Cardiac muscle cell (in vitro differentiated cells and primary cell): ENCODE measurements at regions not wholly inside any gene's neighbourhood (a gene's known extent, or its start where the extent isn't known, plus 50 kb on each side); places are given as distances from the start of the nearest gene placed in this dataset.

Experiments
- DNase-seq, 2 donors: peaks; one replicate each; pipeline versions ENCODE4 v3.0.0 to v3.0.0-alpha.2; 2010 to 2017; ENCODE audit warnings: low read depth in 1 of 2, low spot score in 1 of 2
- H3K27ac ChIP-seq: fragments of 200-600 bp; sonication (generic); 2 replicates; pipeline ENCODE4 v1.5.1; 2016
- H3K27me3 ChIP-seq: fragments of 200-600 bp; sonication (generic); 2 replicates; pipeline ENCODE4 v1.6.0; 2016; ENCODE audit warnings: control low read depth
- H3K36me3 ChIP-seq: fragments of 200-600 bp; sonication (generic); 2 replicates; pipeline ENCODE4 v1.5.1; 2016; ENCODE audit warnings: control low read depth
- H3K4me1 ChIP-seq: fragments of 200-600 bp; sonication (generic); 2 replicates; pipeline ENCODE4 v1.8.1; 2017; ENCODE audit warnings: low read depth, mild to moderate bottlenecking, mixed run types
- H3K4me3 ChIP-seq: fragments of 200-600 bp; sonication (generic); 2 replicates; pipeline ENCODE4 v1.5.1; 2016; ENCODE audit warnings: mild to moderate bottlenecking
- H3K9me3 ChIP-seq: fragments of 200-600 bp; sonication (generic); 2 replicates; pipeline ENCODE4 v1.5.1; 2017; ENCODE audit warnings: low read depth, mild to moderate bottlenecking, control low read depth
- TF ChIP-seq, protein P1 (sequence below): IDR thresholded peaks from 2 replicates; pipeline ENCODE4 v1.5.1; 2012; ENCODE audit warnings: low read depth, mild to moderate bottlenecking, low read length

DNA sequence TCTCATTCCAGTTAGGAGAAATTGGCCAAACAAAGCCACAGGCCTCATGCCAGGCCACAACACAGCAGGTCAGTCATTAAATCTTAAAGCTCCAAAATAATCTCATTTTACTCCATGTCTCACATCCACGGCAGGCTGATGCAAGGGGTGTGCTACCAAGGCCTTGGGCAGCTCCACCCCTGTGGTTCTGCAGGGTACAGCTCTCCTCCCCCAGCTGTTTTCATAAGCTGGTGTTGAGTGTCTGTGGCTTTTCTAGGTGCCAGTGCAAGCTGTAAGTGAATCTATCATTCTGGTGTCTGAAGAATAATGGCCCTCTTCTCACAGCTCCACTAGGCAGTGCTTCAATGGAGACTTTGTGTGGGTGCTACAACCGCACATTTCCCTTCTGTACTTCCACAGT is 949.2 kb downstream of the TECRL start:
- Histone ChIP-seq H3K4me3 (no peak overlapping the region), H3K9me3 (no peaks in the 10 kb centered on the region), H3K27ac (no peak overlapping the region), H3K36me3 (no peaks in the 10 kb centered on the region), H3K4me1 (no peaks in the 10 kb centered on the region), H3K27me3 (no peaks in the 10 kb centered on the region)
- DNase-seq, result no peak
- TF ChIP-seq, protein P1, sequence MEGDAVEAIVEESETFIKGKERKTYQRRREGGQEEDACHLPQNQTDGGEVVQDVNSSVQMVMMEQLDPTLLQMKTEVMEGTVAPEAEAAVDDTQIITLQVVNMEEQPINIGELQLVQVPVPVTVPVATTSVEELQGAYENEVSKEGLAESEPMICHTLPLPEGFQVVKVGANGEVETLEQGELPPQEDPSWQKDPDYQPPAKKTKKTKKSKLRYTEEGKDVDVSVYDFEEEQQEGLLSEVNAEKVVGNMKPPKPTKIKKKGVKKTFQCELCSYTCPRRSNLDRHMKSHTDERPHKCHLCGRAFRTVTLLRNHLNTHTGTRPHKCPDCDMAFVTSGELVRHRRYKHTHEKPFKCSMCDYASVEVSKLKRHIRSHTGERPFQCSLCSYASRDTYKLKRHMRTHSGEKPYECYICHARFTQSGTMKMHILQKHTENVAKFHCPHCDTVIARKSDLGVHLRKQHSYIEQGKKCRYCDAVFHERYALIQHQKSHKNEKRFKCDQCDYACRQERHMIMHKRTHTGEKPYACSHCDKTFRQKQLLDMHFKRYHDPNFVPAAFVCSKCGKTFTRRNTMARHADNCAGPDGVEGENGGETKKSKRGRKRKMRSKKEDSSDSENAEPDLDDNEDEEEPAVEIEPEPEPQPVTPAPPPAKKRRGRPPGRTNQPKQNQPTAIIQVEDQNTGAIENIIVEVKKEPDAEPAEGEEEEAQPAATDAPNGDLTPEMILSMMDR, result no peak

DNA sequence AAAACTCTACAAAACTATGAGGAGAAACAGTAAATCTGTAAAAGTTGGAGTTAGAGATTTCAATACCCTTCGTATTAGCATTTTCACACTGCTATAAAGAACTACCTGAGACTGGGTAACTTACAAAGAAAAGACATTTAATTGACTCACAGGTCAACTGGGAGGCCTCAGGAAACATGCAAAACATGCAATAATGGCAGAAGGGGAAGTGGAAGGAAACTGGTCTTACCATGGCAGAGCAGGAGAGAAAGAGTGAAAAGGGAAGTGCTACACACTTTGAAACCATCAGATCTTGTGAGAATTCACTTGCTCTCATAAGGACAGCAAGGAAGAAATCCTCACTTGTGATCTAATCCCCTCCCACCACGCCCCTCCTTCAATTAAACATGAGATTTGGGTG is 949.9 kb downstream of the TECRL start:
- Histone ChIP-seq H3K4me1 (no peaks in the 10 kb centered on the region), H3K9me3 (no peaks in the 10 kb centered on the region), H3K27me3 (no peaks in the 10 kb centered on the region), H3K4me3 (no peak overlapping the region), H3K27ac (no peak overlapping the region), H3K36me3 (no peaks in the 10 kb centered on the region)
- TF ChIP-seq, protein P1, result no peak
- no peak for DNase-seq

DNA sequence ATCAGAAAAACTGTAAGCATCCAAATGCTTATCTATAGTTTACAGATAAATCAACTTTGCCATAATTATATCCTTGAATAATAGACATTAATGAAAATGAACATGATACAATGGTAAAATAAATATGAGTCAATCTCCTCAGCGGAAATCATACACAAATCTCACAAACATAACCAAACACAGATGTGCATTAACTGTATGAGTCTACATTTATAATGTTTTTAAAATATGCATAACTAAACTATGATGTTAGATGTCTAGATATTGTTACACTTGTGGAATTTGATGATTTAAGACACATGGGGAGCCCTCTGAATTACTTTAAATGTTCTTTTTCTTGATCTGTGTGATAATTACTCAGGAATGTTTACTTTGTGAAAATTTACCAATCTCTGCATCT is 951.2 kb downstream of the TECRL start:
- Histone ChIP-seq H3K27me3 (no peaks in the 10 kb centered on the region), H3K4me3 (no peak overlapping the region), H3K9me3 (no peaks in the 10 kb centered on the region), H3K36me3 (no peaks in the 10 kb centered on the region), H3K27ac (no peak overlapping the region), H3K4me1 (no peaks in the 10 kb centered on the region)
- no peak for DNase-seq
- TF ChIP-seq, protein P1, result no peak

- Histone ChIP-seq H3K4me3 (no peak overlapping the region), H3K9me3 (no peaks in the 10 kb centered on the region), H3K36me3 (no peaks in the 10 kb centered on the region), H3K27me3 (no peaks in the 10 kb centered on the region), H3K4me1 (no peaks in the 10 kb centered on the region), H3K27ac (no peak overlapping the region)
- TF ChIP-seq, protein P1, result no peak
- no peak for DNase-seq
Measured at GRCh38 chr4:63440236-63440635, 969.0 kb downstream of the TECRL start.

DNA sequence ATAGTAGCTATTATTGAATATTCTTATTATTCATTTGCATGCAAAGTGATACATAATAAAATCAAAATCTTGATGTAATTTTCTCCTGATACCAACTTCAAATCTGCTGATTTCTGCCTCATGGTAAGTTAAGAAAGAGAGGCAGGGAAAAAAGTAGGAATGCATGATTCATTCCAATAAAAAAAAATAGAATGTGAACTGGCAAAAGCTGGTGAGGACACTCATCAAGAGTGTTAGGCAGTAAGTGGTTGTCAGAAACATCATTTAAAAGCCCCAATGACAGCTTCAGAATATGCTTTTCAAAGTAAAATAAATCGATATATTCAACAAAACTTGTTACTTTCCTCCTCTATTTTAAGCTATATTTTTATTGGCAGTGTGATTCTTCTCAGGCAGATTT is 979.1 kb downstream of the TECRL start:
- Histone ChIP-seq H3K27ac (no peak overlapping the region), H3K27me3 (no peaks in the 10 kb centered on the region), H3K4me3 (no peak overlapping the region), H3K4me1 (peaks cover 3% of the 10 kb centered on the region), H3K9me3 (no peaks in the 10 kb centered on the region), H3K36me3 (no peaks in the 10 kb centered on the region)
- TF ChIP-seq, protein P1, result no peak
- DNase-seq, result no peak

DNA sequence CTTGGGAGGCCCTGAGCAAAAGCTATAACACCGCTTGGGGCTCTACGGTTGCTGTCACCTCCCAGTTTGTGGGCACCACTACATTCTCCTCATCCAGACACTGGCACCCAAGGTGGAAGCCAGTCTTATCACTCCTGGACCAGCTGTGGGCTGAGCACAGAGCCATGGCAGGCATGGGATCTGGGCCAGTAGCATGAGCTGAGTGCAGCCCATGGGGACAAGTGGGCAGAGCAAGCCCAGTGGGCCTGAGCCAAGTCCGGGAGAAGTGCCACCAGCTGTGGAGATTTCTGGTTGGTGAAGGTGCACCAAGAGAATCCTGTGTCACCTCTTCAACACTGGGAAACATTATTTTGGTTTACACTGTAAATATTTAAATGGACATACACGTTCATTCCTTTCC is 1013.0 kb downstream of the TECRL start:
- TF ChIP-seq, protein P1, result no peak
- H3K36me3 ChIP-seq, result no peaks in the 10 kb centered on the region
- H3K9me3 ChIP-seq, result no peaks in the 10 kb centered on the region
- H3K4me1 ChIP-seq, result no peaks in the 10 kb centered on the region
- H3K4me3 ChIP-seq, result no peak overlapping the region
- no peaks in the 10 kb centered on the region for H3K27me3 ChIP-seq
- no peak for DNase-seq
- H3K27ac ChIP-seq, result no peak overlapping the region
